HEK293 (cell line): ENCODE measurements at regions not wholly inside any gene's neighbourhood (a gene's known extent, or its start where the extent isn't known, plus 50 kb on each side); places are given as distances from the start of the nearest gene placed in this dataset.

Experiments
- CTCF ChIA-PET: fragments of 350-600 bp; formaldehyde crosslinking; extraction: SDS; loops from one replicate; lab custom pipeline; 2021; ENCODE audit warnings: antibody characterized with exemption; lab: Yijun Ruan, JAX
- POLR2A ChIA-PET: fragments of 300-600 bp; formaldehyde crosslinking; extraction: SDS; loops from one replicate; lab custom pipeline; 2020; ENCODE audit warnings: antibody characterized with exemption, inconsistent platforms; lab: Yijun Ruan, JAX
- H3K27ac ChIP-seq: fragments of 200-500 bp; sonication (Bioruptor generic); 2 replicates; pipeline ENCODE4 v1.5.1; 2014; ENCODE audit warnings: low read depth, low read length, control low read depth, inconsistent platforms; ENCODE audit errors: extremely low read depth
- H3K36me3 ChIP-seq, 2 experiments: fragments of 200-500 bp in 1 of 2; sonication (Bioruptor generic) in 1 of 2; 1 replicate in 1 of 2; 2 replicates in 1 of 2; pipeline ENCODE4 v1.5.1; 2014 to 2017; ENCODE audit warnings: inconsistent platforms in 2 of 2, low read length in 2 of 2; ENCODE audit not compliant: control insufficient read depth in 2 of 2, insufficient read depth in 1 of 2
- H3K4me1 ChIP-seq: fragments of 200-500 bp; sonication (Bioruptor generic); 2 replicates; pipeline ENCODE4 v1.5.1; 2014; ENCODE audit warnings: mild to moderate bottlenecking, low read length, inconsistent platforms; ENCODE audit not compliant: control insufficient read depth, insufficient read depth
- H3K4me3 ChIP-seq: 2 replicates; pipeline ENCODE4 v1.5.1; 2011; ENCODE audit warnings: low read depth, mild to moderate bottlenecking, control low read depth, low read length, moderate library complexity
- H3K9me3 ChIP-seq: fragments of 200-500 bp; sonication (Bioruptor generic); 2 replicates; pipeline ENCODE4 v1.5.1; 2014; ENCODE audit warnings: low read depth, low read length, inconsistent platforms; ENCODE audit not compliant: control insufficient read depth, insufficient read depth
- AEBP2 ChIP-seq: fragments of 450-650 bp; formaldehyde crosslinking; IDR thresholded peaks from 2 replicates; pipeline ENCODE4 v1.5.1; 2016; ENCODE audit warnings: missing biosample characterization, missing genetic modification characterization, borderline replicate concordance
- GLI4 ChIP-seq: fragments of 450-650 bp; formaldehyde crosslinking; IDR thresholded peaks from 2 replicates; pipeline ENCODE4 v1.5.1; 2016; ENCODE audit warnings: missing biosample characterization, missing genetic modification characterization
- MEIS1 ChIP-seq: sonication (generic); formaldehyde crosslinking; IDR thresholded peaks from 2 replicates; pipeline ENCODE4 v1.8.1; 2022; ENCODE audit warnings: missing genetic modification reagents, mild to moderate bottlenecking, borderline replicate concordance
- PRDM2 ChIP-seq: fragments of 450-650 bp; formaldehyde crosslinking; IDR thresholded peaks from 2 replicates; pipeline ENCODE4 v1.5.1; 2016; ENCODE audit warnings: missing biosample characterization, missing genetic modification characterization, borderline replicate concordance
- SCRT2 ChIP-seq: fragments of 450-650 bp; formaldehyde crosslinking; IDR thresholded peaks from 2 replicates; pipeline ENCODE4 v1.5.1; 2016; ENCODE audit warnings: missing biosample characterization, missing genetic modification characterization
- YY1 ChIP-seq: fragments of 450-650 bp; formaldehyde crosslinking; IDR thresholded peaks from 2 replicates; pipeline ENCODE4 v1.5.1; 2018; ENCODE audit warnings: missing biosample characterization, missing genetic modification characterization
- ZNF112 ChIP-seq: fragments of 450-650 bp; formaldehyde crosslinking; IDR thresholded peaks from 2 replicates; pipeline ENCODE4 v1.5.0; 2017; ENCODE audit warnings: missing biosample characterization, missing genetic modification characterization
- ZNF221 ChIP-seq: fragments of 450-650 bp; formaldehyde crosslinking; IDR thresholded peaks from 2 replicates; pipeline ENCODE4 v1.5.1; 2017; ENCODE audit warnings: missing biosample characterization, missing genetic modification characterization, borderline replicate concordance
- ZNF223 ChIP-seq: fragments of 450-650 bp; formaldehyde crosslinking; IDR thresholded peaks from 2 replicates; pipeline ENCODE4 v1.5.1; 2016; ENCODE audit warnings: missing biosample characterization, missing genetic modification characterization
- ZNF341 ChIP-seq: fragments of 450-650 bp; formaldehyde crosslinking; IDR thresholded peaks from 2 replicates; pipeline ENCODE4; 2016; ENCODE audit warnings: low read depth, missing biosample characterization, missing genetic modification characterization
- ZNF362 ChIP-seq: fragments of 450-650 bp; formaldehyde crosslinking; IDR thresholded peaks from 2 replicates; pipeline ENCODE4 v1.5.1; 2016; ENCODE audit warnings: missing biosample characterization, missing genetic modification characterization
- ZNF398 ChIP-seq: fragments of 450-650 bp; formaldehyde crosslinking; IDR thresholded peaks from 2 replicates; pipeline ENCODE4 v1.5.1; 2017; ENCODE audit warnings: missing biosample characterization, missing genetic modification characterization
- ZNF518A ChIP-seq: fragments of 450-650 bp; formaldehyde crosslinking; conservative IDR thresholded peaks from 2 replicates; pipeline ENCODE4 v1.5.1; 2016; ENCODE audit warnings: low read depth, missing biosample characterization, missing genetic modification characterization
- ZNF629 ChIP-seq: fragments of 450-650 bp; formaldehyde crosslinking; IDR thresholded peaks from 2 replicates; pipeline ENCODE4 v1.5.1; 2017; ENCODE audit warnings: missing biosample characterization, missing genetic modification characterization
- ZNF777 ChIP-seq: fragments of 450-650 bp; formaldehyde crosslinking; IDR thresholded peaks from 2 replicates; pipeline ENCODE4 v1.5.1; 2017; ENCODE audit warnings: missing biosample characterization, missing genetic modification characterization, borderline replicate concordance

- TF ChIP-seq ZNF341 (tag by site-specific recombination), result no peak
- TF ChIP-seq, all 188 proteins: peak for 0
Measured at GRCh38 chr18:61741881-61742454, 150.8 kb downstream of the RNF152 start (continued).

GRCh38 chr18:61738488-61738887 lies 154.3 kb downstream of the RNF152 start:
- CTCF ChIA-PET, result no interaction called here
- POLR2A ChIA-PET, result no interaction called here
- TF ChIP-seq ZNF362 (tag by site-specific recombination), result no peak
- TF ChIP-seq ZNF112, result no peak
- TF ChIP-seq, all 188 proteins: peak for 0

GRCh38 chr18:61738042-61738441 lies 154.8 kb downstream of the RNF152 start:
- Histone ChIP-seq H3K4me3 (no peak overlapping the region), H3K4me1 (no peaks in the 10 kb centered on the region), H3K36me3 (no peaks in the 10 kb centered on the region), H3K9me3 (no peaks in the 10 kb centered on the region), H3K27ac (no peak overlapping the region)
- POLR2A ChIA-PET, result no interaction called here
- TF ChIP-seq ZNF221 (tag by site-specific recombination) (no peak), MEIS1 (no peak), ZNF223 (tag by site-specific recombination) (no peak), ZNF777 (no peak), ZNF398 (tag by site-specific recombination) (no peak), ZNF518A (tag by site-specific recombination) (no peak), YY1 (no peak), PRDM2 (tag by site-specific recombination) (no peak), SCRT2 (tag by site-specific recombination) (no peak), AEBP2 (tag by site-specific recombination) (no peak), ZNF629 (no peak), GLI4 (tag by site-specific recombination) (no peak)
- CTCF ChIA-PET, result no interaction called here

More at GRCh38 chr18:61738488-61738887, 154.3 kb downstream of the RNF152 start:
- Histone ChIP-seq H3K27ac (no peak overlapping the region), H3K4me1 (no peaks in the 10 kb centered on the region), H3K36me3 (no peaks in the 10 kb centered on the region), H3K4me3 (no peak overlapping the region), H3K9me3 (no peaks in the 10 kb centered on the region)
